Large intestine (tissue), 3 donors: ENCODE measurements at regions not wholly inside any gene's neighbourhood (a gene's known extent, or its start where the extent isn't known, plus 50 kb on each side); places are given as distances from the start of the nearest gene placed in this dataset.
A peak's percentile ranks its signal among the peaks of the same experiment; 100 is the strongest.

Experiments used
- DNase-seq, 2 donors: peaks; one replicate each; pipeline versions ENCODE4 v3.0.0 to v3.0.0-alpha.2; 2013
- H3K27ac ChIP-seq: one replicate; pipeline ENCODE4 v1.5.1; 2013; ENCODE audit warnings: low read length
- H3K27me3 ChIP-seq: 2 replicates; pipeline ENCODE4 v1.6.1; 2013; ENCODE audit warnings: low read length; ENCODE audit not compliant: control insufficient read depth, insufficient read depth
- H3K36me3 ChIP-seq: 2 replicates; pipeline ENCODE4 v1.6.1; 2013; ENCODE audit warnings: low read length; ENCODE audit not compliant: control insufficient read depth, insufficient read depth
- H3K4me1 ChIP-seq: one replicate; pipeline ENCODE4 v1.6.1; 2013; ENCODE audit warnings: low read length; ENCODE audit not compliant: control insufficient read depth, insufficient read depth
- H3K4me3 ChIP-seq: one replicate; pipeline ENCODE4 v1.5.1; 2013; ENCODE audit warnings: low read length
- H3K9me3 ChIP-seq: one replicate; pipeline ENCODE4 v1.6.1; 2013; ENCODE audit warnings: mild to moderate bottlenecking, low read depth, low read length, moderate library complexity; ENCODE audit not compliant: control insufficient read depth
- WGBS: methylation state at CpG from one replicate; pipeline ENCODE4 v1.1.5; 2013; ENCODE audit warnings: low lambda C conversion rate; ENCODE audit not compliant: insufficient coverage; 5-methylcytosine and 5-hydroxymethylcytosine counted together

GRCh38 chr1:39141925-39142324, 62.6 kb upstream of the MACF1 start:
- peaks cover 4% of the 10 kb centered on the region for H3K4me1 ChIP-seq
- no peak for DNase-seq
- no CpG with 5 or more reads among the region's 1 CpG for WGBS
- no peak overlapping the region for H3K4me3 ChIP-seq
- H3K27me3 ChIP-seq, result no peaks in the 10 kb centered on the region
- H3K27ac ChIP-seq, result peak overlapping the region; percentile 22
- H3K9me3 ChIP-seq, result no peaks in the 10 kb centered on the region
- H3K36me3 ChIP-seq, result no peaks in the 10 kb centered on the region

GRCh38 chr1:39142401-39143060, 62.0 kb upstream of the MACF1 start:
- DNase-seq, result peak in 1 of 2 donors; percentile 21
- peaks cover 4% of the 10 kb centered on the region for H3K4me1 ChIP-seq
- H3K27me3 ChIP-seq, result no peaks in the 10 kb centered on the region
- WGBS, result 80% methylated on average over 1 of the region's 3 CpGs
- H3K27ac ChIP-seq, result peak overlapping the region; percentile 22
- no peak overlapping the region for H3K4me3 ChIP-seq
- no peaks in the 10 kb centered on the region for H3K9me3 ChIP-seq
- H3K36me3 ChIP-seq, result no peaks in the 10 kb centered on the region

GRCh38 chr1:39144924-39145323, 59.6 kb upstream of the MACF1 start:
- Histone ChIP-seq H3K27me3 (no peaks in the 10 kb centered on the region), H3K36me3 (no peaks in the 10 kb centered on the region), H3K27ac (no peak overlapping the region), H3K4me1 (peaks cover 4% of the 10 kb centered on the region), H3K4me3 (no peak overlapping the region), H3K9me3 (no peaks in the 10 kb centered on the region)
- WGBS, result 86% methylated on average over 1 of the region's 3 CpGs
- DNase-seq, result no peak

GRCh38 chr1:39145331-39145965, 59.0 kb upstream of the MACF1 start:
- peaks cover 4% of the 10 kb centered on the region for H3K4me1 ChIP-seq
- no peak for DNase-seq
- H3K36me3 ChIP-seq, result no peaks in the 10 kb centered on the region
- no peak overlapping the region for H3K27ac ChIP-seq
- H3K27me3 ChIP-seq, result no peaks in the 10 kb centered on the region
- no peaks in the 10 kb centered on the region for H3K9me3 ChIP-seq
- H3K4me3 ChIP-seq, result no peak overlapping the region
- 100% methylated on average over 1 of the region's 2 CpGs for WGBS

GRCh38 chr1:39146681-39147080, 57.8 kb upstream of the MACF1 start:
- Histone ChIP-seq H3K36me3 (no peaks in the 10 kb centered on the region), H3K27ac (no peak overlapping the region), H3K9me3 (no peaks in the 10 kb centered on the region), H3K4me3 (no peak overlapping the region), H3K27me3 (no peaks in the 10 kb centered on the region), H3K4me1 (peaks cover 4% of the 10 kb centered on the region)
- no peak for DNase-seq

- no peak for DNase-seq
- Histone ChIP-seq H3K27ac (no peak overlapping the region), H3K4me1 (peaks cover 4% of the 10 kb centered on the region), H3K4me3 (no peak overlapping the region), H3K36me3 (no peaks in the 10 kb centered on the region), H3K27me3 (no peaks in the 10 kb centered on the region), H3K9me3 (no peaks in the 10 kb centered on the region)
- 88% methylated on average over 2 of the region's 3 CpGs for WGBS
Observed at GRCh38 chr1:39147099-39148025, 57.1 kb upstream of the MACF1 start.

- 80% methylated on average over 1 of the region's 4 CpGs for WGBS
- no peak overlapping the region for H3K4me3 ChIP-seq
- H3K27me3 ChIP-seq, result no peaks in the 10 kb centered on the region
- no peak for DNase-seq
- no peak overlapping the region for H3K27ac ChIP-seq
- H3K9me3 ChIP-seq, result no peaks in the 10 kb centered on the region
- no peaks in the 10 kb centered on the region for H3K36me3 ChIP-seq
- no peaks in the 10 kb centered on the region for H3K4me1 ChIP-seq
Observed at GRCh38 chr1:39148942-39149341, 55.6 kb upstream of the MACF1 start.

GRCh38 chr1:39149509-39149908, 55.0 kb upstream of the MACF1 start:
- H3K4me1 ChIP-seq, result no peaks in the 10 kb centered on the region
- DNase-seq, result no peak
- no peaks in the 10 kb centered on the region for H3K9me3 ChIP-seq
- H3K27ac ChIP-seq, result no peak overlapping the region
- H3K36me3 ChIP-seq, result no peaks in the 10 kb centered on the region
- no peaks in the 10 kb centered on the region for H3K27me3 ChIP-seq
- no peak overlapping the region for H3K4me3 ChIP-seq
- 97% methylated on average over 3 of the region's 4 CpGs for WGBS

GRCh38 chr1:39150779-39151178, 53.7 kb upstream of the MACF1 start:
- Histone ChIP-seq H3K36me3 (no peaks in the 10 kb centered on the region), H3K27me3 (no peaks in the 10 kb centered on the region), H3K27ac (no peak overlapping the region), H3K9me3 (no peaks in the 10 kb centered on the region), H3K4me1 (no peaks in the 10 kb centered on the region), H3K4me3 (no peak overlapping the region)
- DNase-seq, result no peak
- 100% methylated on average over 1 of the region's 2 CpGs for WGBS

GRCh38 chr1:39151267-39151666, 53.2 kb upstream of the MACF1 start:
- H3K9me3 ChIP-seq, result no peaks in the 10 kb centered on the region
- H3K27me3 ChIP-seq, result no peaks in the 10 kb centered on the region
- H3K4me1 ChIP-seq, result no peaks in the 10 kb centered on the region
- 100% methylated on average over 2 of the region's 3 CpGs for WGBS
- H3K36me3 ChIP-seq, result no peaks in the 10 kb centered on the region
- no peak overlapping the region for H3K27ac ChIP-seq
- H3K4me3 ChIP-seq, result no peak overlapping the region
- no peak for DNase-seq
